CD1c-positive myeloid dendritic cell (primary cell): ENCODE measurements at regions not wholly inside any gene's neighbourhood (a gene's known extent, or its start where the extent isn't known, plus 50 kb on each side); places are given as distances from the start of the nearest gene placed in this dataset.
"Not testable (repeated sequence)": the region's sequence is repeated elsewhere in the genome, so short reads cannot be mapped to it uniquely, and the experiment has no call there.

Experiments
- DNase-seq: peaks from one replicate; pipeline ENCODE4 v3.0.0-alpha.2; 2016; ENCODE audit errors: extremely low spot score

- DNase-seq, result no peak
Observed at GRCh38 chr10:65348637-65349036, 1577.2 kb upstream of the LRRTM3 start.

- no peak for DNase-seq
Observed at GRCh38 chr10:65350611-65351010, 1575.2 kb upstream of the LRRTM3 start.

GRCh38 chr10:65355141-65355680, 1570.6 kb upstream of the LRRTM3 start:
- DNase-seq, result no peak

DNA sequence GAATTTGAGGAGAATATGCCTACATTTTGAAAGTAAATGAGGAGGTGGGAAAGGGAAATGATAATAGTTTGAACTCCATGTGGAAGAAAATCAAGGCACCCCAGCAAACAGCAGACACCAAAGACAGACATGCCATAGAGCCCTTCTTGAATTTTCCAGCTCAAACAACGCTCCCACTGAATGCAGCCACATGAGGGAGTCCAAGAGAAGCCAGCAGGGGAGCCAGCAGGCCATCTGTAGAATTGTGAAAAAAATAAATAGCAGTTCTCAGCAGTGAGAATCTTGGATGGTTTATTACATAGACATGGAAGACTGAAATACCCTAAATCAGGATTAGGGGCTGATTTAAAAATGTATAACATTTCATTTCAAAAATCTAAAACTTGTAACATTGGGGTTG, 1567.3 kb upstream of the LRRTM3 start:
- no peak for DNase-seq

DNA sequence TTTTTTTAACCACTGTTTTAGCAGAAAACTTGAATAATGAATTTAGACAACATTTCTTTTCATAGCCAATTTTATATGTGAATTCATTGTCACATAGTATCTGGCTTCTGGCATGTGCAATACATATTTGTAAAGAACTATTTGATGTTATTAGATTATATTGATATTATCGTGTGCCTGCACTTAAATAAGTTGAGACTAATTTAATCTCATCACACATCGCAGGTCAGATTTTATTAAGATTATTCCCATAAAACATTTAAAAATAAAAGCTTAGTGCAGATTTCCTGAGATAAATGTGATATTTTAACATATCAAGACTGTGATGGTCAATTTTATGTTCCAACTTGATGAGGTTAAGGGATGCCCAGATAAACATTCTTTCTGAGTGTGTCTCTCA, 1565.3 kb upstream of the LRRTM3 start:
- DNase-seq, result no peak

DNA sequence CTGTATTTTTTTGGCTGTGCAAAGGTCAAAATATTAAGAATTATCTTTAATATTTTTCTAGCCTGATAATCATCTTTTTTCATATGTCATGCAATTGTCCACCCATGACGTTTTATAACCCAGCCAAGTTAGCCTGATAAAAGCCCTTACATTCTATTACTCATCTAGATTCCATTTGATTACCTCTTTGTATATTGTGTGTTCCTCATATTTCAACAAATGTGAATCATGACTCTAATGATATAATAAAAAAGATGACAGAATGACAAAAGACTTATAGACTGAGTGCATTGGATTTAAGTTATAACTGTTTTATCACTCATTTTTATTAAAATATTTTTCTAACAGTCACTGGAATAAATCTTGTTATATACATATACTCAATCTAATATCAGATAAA, 1560.0 kb upstream of the LRRTM3 start:
- DNase-seq, result no peak

DNA sequence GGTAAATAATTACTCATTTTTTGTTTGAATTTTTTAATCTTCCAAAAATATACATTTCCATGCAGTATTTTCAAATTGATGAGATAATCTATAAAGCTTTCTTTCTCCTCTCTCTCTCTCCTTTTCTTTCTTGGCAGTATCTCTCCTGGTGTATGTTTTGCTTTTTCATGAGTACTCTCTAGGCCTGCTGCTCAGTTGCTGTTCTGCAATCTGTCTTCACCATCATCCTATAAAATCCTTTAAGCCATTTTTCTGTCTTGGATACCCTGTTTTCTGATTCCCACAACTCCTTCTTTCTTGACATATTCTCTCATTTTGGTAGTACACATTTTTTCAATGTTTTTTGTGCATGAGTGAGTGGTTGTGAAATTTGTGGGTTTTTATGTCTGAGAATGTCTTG, 1558.1 kb upstream of the LRRTM3 start:
- no peak for DNase-seq

DNA sequence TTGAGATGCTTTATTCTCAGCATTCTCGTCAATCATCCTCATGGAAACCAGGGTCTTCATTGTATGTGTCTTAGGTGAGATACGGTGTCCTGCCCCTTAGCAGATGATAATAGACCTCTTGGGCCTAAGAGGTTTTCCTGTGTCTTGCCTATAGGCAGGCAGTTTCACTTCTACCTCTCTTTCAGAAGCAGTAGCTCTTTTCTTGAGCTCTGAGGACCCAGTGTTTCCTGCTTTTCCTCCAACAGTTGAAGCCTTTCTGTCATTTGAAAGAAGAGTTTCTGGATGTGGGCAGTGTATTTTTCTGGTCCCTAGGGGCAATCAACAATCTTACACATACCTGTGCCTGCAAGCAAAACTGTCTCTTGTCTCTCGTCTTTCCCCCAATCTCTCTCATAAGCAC, 1550.3 kb upstream of the LRRTM3 start:
- DNase-seq, result no peak

DNA sequence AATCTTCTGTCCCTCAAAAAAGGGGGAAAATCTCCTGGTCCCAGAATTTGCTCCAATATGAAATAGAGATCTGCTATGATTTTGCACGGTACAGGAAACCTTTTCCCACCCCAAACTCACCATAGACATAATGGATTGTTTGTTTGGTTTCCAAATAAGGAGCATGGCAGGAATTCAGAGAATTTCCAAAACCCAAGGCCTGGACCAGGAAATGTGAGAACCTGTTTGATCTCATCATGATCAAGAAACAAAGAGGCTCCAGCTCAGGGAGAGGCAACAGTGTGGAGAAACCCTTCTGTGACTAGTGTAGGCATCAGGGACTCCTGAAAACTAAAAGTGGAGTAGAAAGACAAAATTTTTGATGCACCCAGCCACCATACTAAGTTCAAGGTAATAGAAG, 1548.1 kb upstream of the LRRTM3 start:
- DNase-seq, result no peak

GRCh38 chr10:65394502-65395297, 1531.1 kb upstream of the LRRTM3 start:
- DNase-seq, result no peak

- no peak for DNase-seq
Observed at GRCh38 chr10:65395631-65396030, 1530.2 kb upstream of the LRRTM3 start.

DNA sequence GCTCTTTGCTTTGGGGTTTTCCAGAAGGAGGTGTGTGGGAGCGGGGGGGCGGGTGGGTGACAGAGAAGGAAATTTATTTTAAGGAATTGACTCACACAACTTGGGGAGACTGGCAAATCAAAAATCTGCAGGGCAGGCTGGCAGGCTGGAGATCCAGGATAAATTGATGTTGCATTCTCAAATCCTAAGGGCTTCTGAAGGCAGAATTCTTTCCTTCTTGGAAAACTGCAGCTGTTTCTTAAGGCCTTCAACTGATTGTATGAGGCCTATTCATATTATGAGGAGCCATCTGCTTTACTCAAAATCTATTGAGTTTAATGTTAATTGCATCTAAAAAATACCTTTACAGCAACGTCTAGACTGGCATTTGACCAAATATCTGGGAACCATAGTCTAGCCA, 1528.8 kb upstream of the LRRTM3 start:
- no peak for DNase-seq

DNA sequence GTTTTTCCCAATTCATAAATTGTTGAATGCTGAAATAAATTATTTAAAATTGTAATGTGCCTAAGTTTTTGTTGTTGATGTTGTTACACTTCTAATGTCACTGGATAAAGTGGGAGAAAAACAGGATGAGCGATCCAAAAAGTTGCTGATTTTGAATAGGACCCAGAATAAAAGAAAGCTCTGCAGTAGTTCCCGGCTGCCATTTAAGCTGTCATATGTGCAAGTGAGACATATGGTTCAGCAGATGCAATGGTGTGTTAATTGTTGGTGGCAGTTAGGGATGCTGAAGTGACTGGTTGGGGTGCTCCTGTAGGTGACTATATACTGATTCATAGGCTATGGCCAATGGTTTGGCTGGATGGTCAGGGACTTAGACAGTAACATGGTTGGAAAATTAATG, 1517.4 kb upstream of the LRRTM3 start:
- DNase-seq, result no peak

DNA sequence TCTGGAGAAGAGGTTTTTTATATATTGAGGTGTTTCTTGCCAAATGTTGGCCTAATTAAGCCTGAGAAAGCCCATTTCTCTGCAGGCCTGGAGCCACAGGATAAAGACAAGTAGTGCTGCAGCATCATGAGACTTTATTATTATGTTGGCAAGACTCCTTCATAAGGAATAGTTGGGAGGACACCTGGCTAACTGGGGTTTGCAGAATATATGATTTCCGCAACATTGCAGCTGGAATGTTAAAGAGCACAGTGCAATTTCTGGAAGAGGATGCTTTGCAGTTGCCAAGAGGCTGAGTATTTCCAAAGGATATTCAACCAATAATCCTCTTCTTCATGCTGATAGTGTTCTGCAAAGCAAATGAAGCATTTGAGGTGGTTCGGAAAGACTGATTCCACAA, 1512.8 kb upstream of the LRRTM3 start:
- DNase-seq, result no peak

- no peak for DNase-seq
Observed at GRCh38 chr10:65415318-65415717, 1510.5 kb upstream of the LRRTM3 start.

DNA sequence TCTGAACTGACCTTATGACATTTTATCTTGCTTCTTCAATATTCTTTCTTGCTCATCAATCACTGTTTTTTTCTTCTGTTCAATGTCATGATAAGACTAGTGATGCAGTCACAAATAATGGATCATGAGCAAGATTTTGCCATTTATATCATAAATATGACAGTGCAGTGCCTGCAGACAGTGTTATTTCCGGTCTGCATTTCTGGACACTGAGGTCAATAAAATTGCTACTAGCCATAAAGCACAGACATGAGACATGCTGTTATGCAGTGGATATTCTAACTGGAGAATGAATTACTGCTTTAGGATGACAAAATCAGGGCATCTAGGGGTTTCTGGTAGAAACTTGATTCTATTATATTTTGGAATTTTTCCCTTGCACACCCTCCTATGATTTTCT, 1509.7 kb upstream of the LRRTM3 start:
- no peak for DNase-seq

GRCh38 chr10:65419629-65420028, 1506.2 kb upstream of the LRRTM3 start:
- no peak for DNase-seq

- DNase-seq, result no peak
Observed at GRCh38 chr10:65423043-65423442, 1502.8 kb upstream of the LRRTM3 start.

- not testable (repeated sequence) for DNase-seq
Observed at GRCh38 chr10:65429381-65429780, 1496.5 kb upstream of the LRRTM3 start.

DNA sequence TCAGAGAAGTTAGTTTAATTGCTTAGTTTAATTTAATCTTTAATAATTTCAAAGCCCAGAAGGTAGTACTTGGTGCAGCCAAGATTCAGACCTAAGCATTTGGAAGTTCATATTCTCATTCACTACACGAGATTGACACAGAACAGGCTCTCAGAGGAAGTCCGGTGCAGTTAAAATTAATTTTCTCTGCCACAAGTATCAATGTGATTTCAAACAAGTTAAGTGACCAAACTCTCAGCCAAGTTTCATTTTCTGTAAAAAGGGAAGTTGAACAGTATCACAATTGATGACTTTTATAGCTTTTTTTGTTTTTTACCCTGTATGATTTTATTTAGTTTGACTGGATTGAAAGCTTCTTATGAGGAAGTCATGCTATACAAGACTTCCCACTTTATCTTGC, 1494.9 kb upstream of the LRRTM3 start:
- no peak for DNase-seq

GRCh38 chr10:65470986-65471385, 1454.8 kb upstream of the LRRTM3 start:
- no peak for DNase-seq

- DNase-seq, result no peak
Observed at GRCh38 chr10:65482848-65483247, 1443.0 kb upstream of the LRRTM3 start.

- DNase-seq, result no peak
Observed at GRCh38 chr10:65491799-65492198, 1434.0 kb upstream of the LRRTM3 start.

- DNase-seq, result no peak
Observed at GRCh38 chr10:65496541-65496940, 1429.3 kb upstream of the LRRTM3 start.
